ENCODE measurements at regions not wholly inside any gene's neighbourhood (a gene's known extent, or its start where the extent isn't known, plus 50 kb on each side); places are given as distances from the start of the nearest gene placed in this dataset.

GRCh38 chr11:127223633-127224032, 223.1 kb upstream of the KIRREL3 start:
- TF ChIP-seq YY1 (IDR thresholded peaks at IDR 0.05; ENCODE audit: insufficient read depth, insufficient read length) (no peak), ZNF274 (IDR thresholded peaks at IDR 0.05; ENCODE audit: low read depth, low read length) (no peak)
